GM21528 (cell line): ENCODE measurements at regions not wholly inside any gene's neighbourhood (a gene's known extent, or its start where the extent isn't known, plus 50 kb on each side); places are given as distances from the start of the nearest gene placed in this dataset.
"Not testable (repeated sequence)": the region's sequence is repeated elsewhere in the genome, so short reads cannot be mapped to it uniquely, and the experiment has no call there.

ENCODE experiments used
- ATAC-seq: cut with Tn5 transposase; IDR thresholded peaks from one replicate; pipeline ENCODE4 v1.9.1; 2021; ENCODE audit warnings: mild to moderate bottlenecking, moderate library complexity; ENCODE audit not compliant: unreplicated experiment, low FRiP score

DNA sequence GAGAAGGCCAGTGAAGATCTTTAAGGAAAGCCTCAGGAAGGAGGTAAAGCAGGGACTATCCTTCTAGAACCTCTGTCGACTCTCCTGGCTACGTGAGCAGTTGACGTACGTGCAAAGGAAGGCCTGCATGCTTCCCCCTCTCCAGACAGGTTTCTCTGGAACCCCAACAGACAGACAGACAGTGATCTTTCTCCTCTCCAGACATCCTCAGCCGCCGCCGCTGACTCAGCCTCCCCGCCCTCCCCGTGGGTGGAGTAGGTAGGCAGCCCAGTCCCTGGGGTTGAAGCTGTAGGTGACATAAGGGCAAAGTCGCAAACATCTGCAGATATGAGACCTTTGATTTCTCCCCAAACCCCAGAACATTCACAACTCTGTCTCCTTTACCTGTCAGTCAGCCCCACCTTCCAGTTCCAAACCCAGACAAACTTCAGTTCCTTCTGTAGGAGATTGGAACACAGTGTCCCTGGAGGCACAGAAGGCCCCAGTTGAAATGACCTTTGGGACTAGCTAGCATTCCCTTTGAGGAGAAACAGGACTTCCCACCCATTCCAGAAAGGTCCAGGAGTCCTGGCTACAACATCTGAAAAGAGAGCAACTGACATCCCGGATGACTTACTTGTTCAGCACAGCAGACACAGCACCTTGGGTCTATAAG, 146.0 kb upstream of the JUN start:
- ATAC-seq = no peak

DNA sequence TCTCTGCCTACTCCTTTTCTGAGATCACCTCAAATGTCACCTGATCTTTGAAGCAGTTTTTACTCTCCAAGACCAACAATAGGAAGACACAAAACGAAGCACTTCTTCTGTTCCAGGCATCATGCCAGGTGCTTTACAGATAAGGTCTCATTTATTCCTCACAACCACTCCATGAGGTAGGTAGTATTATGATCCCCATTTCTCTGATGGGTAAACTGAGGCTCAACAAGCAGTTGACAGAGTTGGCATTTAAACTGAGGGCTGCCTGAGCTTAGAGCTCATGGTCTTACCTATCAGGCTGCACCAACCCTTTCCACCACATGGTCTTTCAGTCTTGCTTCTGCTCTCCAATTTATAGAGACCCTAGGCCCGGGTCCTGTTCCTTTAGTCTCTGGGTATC, 147.2 kb upstream of the JUN start:
- no peak for ATAC-seq

DNA sequence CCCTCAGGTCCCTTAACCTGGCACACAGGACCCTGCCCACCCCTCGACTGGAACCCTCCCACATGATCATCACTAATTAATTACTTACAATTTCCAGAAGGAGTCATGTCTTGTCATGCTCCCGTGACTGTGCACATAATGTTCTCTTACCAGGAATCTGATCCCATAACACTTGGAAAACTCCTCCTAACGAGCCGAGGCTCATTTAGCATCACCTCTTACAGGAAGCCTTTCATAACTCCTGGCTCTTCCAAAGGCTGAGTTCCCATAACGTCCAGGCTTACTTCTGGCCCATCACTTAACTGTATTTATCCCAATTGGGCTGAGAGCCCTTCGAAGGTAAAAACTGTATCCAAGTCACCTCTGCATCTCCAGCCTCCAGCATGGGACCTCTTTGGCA, 147.9 kb upstream of the JUN start:
- no peak for ATAC-seq

DNA sequence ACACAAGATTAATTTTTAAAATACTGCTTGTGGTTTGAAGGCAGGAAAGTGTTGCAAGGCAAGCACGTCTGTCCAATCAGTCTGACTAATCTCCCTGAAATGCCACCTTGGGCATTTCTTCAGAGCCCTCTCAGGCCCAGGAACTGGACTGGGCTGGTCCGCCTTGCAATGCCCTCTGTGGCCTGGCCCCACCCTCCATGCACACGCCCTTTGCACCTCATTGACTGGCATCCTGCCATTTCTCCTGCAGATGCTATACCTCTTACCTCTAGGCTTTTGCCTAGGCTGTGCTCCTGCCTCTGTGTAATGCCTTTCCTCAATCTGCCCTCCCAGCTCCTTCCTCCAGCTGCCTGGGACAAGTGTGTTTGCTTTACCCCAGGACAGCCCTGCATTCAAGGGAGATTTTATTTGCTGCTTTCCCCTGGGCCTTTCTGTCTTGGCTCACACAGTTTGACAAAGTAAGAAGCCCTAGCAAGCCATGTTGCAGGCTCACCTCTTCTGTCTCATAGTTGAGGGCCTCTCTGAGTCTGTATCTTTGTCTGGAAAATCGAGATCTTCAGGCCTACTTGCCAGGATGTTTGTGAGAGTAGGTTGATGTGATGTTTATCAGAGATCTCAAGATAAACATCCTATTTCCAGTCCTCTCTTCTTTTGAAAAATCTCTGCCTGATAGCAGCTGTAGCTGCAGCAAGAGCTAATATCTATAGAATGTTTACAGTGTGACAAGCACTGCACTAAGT, 149.2 kb upstream of the JUN start:
- ATAC-seq = no peak

DNA sequence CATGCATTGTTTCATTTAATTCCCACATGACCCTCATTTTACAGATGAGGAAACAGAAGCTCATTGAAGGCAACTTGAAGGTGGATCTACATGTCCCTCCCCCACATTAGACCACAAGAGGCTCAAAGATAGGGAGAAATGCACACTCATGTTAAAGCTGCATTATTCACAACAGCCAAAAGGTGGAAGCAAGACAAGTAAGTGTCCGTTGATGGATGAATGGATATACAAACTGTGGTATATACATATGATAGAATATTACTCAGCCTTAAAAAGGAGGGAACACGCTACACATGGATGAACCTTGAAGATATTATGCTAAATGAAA, 149.7 kb upstream of the JUN start:
- ATAC-seq = no peak

DNA sequence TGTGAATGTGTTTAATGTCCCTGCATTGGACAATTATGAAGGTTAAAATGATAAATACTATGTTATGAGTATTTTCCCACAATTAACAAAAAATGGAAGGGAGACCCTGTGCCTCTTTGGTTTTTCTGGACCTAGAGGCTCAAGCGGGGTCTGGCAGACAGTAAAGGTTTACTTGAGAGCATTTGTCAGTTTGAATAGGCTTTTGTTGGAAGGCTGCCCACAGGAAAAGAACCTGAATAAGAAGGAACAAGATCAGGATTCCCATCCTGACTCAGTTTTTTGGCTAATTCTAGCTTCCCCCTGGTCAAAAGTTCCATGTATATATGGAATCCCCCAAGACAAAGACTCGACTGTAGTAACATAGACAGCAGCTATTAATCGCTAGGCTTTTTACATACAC, 150.9 kb upstream of the JUN start:
- no peak for ATAC-seq

DNA sequence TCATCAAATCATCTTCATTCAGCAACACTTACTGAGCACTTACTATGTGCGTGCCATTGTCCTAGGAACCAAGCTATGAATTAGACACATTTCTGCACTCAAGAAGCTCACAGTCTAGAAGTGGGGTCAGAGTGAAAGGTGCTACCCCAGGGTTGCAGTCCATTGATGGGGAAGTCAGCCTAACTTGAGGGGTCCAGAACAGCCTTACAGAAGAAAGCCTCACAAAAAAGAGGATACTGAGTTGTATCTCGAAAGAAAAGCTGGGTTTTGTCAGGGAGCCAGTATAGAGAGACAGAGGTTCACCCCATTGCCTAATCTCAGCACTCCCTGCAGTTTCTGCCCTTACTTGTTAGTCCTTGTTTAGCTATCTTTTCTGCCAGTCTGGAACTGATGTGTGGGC, 153.1 kb upstream of the JUN start:
- no peak for ATAC-seq

DNA sequence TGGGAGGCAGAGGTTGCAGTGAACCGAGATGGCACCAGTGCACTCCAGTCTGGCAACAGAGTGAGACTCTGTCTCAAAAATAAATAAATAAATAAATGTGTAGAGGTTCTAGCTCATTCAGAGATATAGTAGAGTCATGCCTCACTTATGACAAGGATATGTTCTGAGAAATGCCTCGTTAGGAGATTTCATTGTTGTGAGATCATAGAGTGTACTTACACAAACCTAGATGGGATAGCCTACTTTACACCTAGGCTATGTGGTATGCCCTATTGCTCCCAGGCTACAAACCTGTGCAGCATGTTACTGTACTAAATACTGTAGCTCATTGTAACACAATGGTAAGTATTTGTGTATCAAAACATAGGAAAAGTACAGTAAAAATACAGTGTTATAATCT, 155.3 kb upstream of the JUN start:
- ATAC-seq = no peak

DNA sequence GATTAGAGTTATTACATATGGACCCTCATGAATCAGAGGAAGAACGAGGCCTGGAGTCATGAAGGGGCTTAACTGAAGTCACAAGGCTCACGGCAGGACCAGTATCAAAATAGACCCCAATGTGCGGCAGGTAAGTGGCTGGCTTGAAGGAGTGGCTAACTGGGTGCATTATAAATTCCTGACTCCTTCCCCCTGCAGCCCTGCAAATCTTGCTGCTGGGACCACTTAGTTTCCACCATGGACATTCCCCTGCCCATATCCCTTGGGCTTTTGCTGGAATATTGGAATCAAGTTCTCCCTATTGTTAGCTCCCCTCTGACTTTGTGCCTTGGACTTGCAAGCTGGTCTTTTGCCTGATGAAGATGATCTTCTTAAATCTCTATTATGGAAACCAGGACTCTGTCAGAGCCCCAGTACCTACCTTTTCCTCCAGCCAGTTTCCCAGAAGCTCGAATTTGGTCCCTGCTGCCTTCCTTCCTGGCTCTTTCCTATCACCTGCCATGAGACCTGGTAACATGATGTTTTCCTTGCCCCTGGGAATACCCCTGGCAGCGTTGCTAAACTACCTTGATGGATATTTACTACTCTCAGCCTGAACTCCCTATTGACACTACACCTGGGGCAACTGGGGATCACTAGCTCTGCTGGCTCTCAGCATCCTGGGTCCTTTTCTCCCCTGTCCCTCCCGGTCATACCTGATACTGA, 156.0 kb upstream of the JUN start:
- no peak for ATAC-seq

DNA sequence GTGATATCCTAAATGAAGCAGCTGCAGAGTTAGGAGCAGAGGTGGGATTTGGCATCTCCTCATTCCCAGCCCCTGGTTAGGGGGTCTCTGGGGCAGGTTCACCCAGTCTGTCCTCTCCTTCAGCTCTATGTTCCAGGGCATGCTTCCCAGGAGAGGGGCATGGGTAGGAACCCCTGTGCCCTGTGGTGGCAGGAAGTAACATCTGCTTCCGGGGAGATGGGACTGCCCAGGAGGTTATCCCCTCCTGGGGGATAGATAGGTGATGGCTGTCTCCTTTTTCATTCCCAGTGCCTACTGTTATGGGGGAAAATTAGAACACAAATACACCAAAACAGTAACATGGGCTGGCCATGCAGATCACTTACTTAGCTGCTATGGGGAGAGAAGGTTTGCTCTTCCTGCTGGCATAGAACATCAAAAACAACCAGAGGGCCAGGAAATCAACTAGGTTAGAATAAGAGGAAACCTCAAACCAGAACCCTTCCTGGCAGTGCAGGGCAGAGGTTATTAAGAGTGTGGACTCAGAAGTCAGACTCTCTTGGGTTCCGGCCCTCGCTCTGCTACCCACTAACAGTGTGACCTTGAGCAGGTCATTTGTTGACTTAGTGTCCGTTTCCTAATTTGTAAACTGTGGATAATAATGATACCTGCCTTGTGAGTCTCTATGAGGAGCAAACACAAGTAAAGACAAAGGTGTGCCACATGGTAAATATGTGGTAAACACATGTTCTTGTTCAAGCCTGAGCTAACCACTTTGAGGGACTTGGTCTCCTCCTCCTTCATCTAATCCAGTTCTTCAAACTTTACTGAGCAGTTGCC, 157.8 kb upstream of the JUN start:
- ATAC-seq = no peak

DNA sequence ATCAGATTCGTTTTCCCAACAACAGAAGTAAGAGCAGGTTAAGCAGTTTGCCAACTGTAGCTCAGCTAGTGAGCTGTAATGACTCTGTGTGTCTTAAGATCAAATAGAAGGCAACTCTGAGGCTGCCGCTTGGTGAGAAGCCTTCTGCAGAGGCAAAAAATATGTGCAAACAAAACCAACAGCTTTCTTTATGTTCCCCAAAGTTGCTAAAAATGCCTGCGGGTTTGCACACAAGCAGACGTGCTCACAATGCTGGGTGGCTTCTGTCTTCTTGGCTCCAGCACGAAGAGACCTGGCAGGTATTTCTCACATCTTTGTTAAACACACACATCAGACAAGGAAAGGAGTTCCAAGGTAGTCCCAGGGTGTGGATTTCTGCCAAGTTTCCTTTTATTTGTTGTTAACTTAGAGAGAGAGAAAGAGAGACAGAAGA, 158.9 kb upstream of the JUN start:
- ATAC-seq = no peak

DNA sequence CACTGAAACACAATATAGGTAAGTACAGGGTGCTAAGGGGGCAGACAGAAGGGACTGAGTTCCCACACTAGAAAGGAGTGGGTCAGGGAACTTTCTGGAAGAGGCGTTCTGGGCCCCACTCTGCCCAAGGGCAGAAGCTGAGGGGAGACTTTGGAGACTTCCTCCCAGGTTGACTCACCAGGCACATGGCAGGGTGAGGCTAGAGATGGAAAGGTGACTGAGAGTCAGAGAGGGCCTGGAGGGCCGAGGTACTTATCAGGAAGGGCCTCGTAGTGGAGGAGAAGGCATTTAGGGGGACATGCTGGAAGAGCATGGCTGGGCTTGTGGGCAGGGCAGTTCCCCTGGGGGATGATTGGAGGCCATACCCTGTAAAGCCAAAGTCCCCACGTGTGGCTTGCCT, 159.9 kb upstream of the JUN start:
- no peak for ATAC-seq

DNA sequence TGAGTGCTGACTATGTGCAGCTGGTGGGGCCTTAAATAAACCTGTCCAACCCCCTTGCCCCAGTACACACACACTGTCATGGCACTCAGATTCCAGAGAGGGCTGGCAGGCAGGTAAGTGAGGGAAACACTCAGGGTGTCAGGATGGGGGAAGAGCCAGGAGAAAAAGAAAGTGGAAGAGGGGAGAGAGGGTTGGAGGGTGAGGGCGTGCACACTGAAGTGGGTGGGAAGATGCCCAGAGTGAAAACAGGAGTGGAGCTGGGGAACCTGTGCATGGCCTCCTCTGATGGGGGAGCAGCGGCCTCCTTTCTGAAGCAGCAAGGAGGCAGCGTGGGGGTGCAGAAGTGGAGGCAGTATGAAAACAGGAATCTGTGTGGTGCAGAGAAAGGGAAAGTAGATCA, 160.6 kb upstream of the JUN start:
- no peak for ATAC-seq

DNA sequence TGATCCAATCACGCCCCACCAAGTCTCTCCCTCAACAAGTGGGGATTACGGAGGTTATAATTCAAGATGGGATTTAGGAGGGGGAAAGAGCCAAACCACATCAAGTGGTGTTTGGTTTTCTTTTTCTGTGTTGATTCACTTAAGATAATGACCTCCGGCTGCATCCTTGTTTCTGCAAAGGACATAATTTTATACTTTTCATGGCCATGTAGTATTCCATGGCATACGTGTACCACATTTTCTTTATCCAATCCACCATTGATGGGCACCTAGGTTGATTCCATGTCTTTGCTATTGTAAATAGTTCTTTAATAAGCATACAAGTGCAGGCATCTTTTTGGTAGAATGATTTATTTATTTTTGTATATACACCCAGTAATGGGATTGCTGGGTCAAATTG, 162.5 kb upstream of the JUN start:
- no peak for ATAC-seq

DNA sequence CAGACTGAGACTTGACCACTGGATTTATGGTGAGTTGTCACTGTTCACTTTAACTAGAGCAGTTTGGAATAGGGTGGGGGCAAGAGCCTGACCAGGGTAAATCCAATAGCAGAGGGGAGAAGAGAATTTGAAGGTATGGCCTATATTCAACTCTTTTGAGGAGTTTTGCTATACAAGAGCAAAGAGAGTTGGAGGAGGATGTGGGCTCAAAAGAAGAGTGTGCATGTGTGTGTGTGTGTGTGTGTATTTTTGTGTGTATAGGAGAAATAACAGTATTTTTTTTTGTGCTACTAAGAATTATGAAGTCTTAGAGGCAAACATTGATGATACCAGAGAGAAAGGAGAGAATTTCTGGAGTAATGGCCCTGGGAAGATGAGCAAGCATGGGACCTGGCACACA, 164.8 kb upstream of the JUN start:
- ATAC-seq = no peak

DNA sequence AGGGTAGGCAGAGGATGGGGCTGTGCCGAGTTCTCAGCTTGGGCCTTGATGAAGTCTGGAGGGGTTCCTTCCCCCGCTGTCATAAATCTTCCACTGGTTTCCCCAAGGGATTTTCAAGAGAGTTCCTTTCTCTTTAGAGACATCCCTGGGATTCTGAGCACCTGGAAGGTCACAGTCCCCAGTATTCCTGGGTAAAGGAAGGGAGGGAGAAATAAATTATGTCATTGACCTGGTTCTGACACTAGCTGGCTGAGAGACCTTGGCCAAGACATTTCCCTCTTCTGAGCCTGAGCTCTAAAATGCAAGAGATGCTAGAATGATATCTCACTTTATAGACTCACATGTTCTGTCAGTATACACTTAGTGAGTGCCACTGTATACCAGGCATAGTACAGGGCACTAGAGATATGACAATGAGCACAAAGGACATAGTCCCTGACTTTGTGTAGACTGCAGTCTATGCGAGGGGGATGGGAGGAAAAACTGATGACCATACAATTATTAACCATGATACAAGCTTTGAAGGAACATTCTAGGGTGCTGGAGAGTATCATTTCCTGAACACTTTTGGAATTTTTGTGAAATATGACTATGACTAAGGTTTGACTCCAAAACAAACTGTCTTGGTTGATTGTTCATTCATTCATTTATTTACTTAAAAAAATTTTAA, 165.8 kb upstream of the JUN start:
- ATAC-seq = no peak

DNA sequence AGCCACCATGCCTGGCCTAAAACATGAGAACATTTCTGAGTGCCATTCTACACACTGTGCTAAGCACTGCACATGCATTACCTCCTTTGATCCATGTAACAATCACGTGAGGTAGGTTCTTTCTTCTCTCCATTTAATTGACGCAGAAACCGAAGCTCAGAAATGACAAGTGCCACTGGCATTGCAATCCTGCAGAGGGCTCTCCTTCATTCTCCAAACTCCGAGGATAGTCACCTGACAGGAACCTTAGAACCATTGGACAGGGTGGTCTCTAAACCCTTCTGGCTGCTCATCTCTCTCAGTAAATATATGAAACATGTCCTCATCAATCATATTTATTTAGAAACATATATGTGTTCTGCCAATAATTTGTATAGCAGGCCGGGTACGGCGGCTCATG, 167.1 kb upstream of the JUN start:
- ATAC-seq = no peak

DNA sequence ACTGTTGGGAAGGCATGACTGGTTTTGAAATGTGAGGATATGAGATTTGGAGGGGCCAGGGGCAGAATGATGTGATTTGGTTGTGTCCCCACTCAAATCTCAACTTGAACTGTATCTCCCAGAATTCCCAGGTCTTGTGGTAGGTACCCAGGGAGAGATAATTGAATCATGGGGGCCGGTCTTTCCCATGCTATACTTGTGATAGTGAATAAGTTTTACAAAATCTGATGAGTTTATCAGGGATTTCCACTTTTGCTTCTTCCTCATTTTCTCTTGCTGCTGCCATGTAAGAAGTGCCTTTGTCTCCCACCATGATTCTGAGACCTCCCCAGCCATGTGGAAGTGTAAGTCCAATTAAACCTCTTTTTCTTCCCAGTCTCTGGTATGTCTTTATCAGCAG, 170.1 kb upstream of the JUN start:
- ATAC-seq = not testable (repeated sequence)

DNA sequence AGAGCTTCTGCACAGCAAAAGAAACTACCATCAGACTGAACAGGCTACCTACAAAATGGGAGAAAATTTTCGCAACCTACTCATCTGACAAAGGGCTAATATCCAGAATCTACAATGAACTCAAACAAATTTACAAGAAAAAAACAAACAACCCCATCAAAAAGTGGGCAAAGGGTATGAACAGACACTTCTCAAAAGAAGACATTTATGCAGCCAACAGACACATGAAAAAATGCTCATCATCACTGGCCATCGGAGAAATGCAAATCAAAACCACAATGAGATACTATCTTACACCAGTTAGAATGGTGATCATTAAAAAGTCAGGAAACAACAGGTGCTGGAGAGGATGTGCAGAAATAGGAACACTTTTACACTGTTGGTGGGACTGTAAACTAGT, 179.4 kb upstream of the JUN start:
- ATAC-seq = not testable (repeated sequence)

DNA sequence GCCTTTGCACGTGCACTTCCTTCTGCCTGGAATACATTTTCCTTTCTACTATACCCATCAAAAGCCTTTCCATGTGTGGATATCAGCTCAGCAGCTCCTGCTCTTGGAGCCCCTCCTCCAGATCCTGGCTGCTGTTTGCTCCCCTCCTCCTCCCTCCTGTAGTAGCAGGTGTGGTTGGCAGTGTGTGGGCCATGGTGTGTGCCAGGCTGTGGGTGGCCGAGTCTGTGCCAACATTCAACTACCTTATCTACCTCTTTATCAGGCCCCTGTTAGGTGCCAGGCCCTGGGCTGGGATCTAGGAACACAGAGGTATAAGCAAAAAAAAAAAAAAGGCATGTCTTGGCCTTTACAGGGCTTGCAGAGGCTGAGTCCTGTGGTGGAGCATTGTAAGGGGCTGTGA, 180.6 kb upstream of the JUN start:
- ATAC-seq = no peak

DNA sequence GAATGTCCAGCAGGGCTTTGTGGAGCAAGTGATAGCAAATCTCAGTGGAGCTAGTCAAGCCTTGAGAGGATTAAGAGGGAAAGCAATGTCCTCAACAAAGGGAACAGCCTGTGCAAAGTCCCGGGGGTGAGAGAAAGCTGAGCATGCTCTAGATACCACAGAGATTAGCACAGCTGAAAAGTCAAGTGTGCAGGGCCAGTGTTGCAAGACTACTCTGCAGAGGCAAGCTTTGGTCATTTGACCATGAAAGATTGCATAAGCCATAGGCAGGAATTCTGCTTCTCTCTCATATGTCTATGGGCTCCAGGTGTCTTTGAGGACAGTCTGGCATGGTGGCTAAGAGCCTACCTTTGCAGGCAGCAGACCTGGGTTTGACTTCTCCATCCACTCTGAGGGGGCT, 181.0 kb upstream of the JUN start:
- no peak for ATAC-seq
